ENCODE measurements at regions not wholly inside any gene's neighbourhood (a gene's known extent, or its start where the extent isn't known, plus 50 kb on each side); places are given as distances from the start of the nearest gene placed in this dataset.

DNA sequence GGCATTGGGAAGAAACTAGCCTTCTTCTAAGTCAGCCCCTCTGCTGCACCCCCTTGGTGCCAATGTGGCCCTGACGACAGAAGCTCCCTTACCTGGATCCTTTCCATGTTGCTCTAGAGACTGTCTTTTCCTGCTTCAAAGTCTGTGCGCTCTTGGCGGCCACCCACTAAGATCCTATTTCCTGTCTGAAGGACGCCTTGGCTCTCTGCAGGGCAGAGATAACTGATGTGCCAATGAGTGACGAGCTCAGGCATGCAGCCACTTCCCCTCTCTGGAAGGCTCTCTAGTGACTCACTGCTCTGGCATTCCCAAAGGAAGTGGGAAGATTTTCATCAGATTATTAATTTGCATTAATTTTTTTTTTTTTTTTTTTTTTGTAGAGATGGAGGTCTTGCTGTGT lies 273.5 kb downstream of the CDH20 start (continued):
- TF ChIP-seq RXRA (IDR thresholded peaks at IDR 0.05; ENCODE audit: borderline replicate concordance, low read depth) (peak; percentile 63; the same call in 1 of the 2 replicates), FOXJ3 (CRISPR knock-in tag; IDR thresholded peaks at IDR 0.05) (no peak), TEAD4 (IDR thresholded peaks at IDR 0.05; ENCODE audit: borderline replicate concordance, insufficient read depth) (peak; percentile 81; the same call in 1 of the 2 replicates), FOXM1 (IDR thresholded peaks at IDR 0.05; ENCODE audit: low read depth) (peak; percentile 85; the same call in 1 of the 2 replicates), NFIC (IDR thresholded peaks at IDR 0.05; ENCODE audit: borderline replicate concordance) (peak; percentile 91), RCOR1 (IDR thresholded peaks at IDR 0.05; ENCODE audit: low read length) (no peak), GATA2 (CRISPR knock-in tag; IDR thresholded peaks at IDR 0.05) (no peak), TCF12 (IDR thresholded peaks at IDR 0.05) (peak; percentile 72), TAF1 (IDR thresholded peaks at IDR 0.05; ENCODE audit: borderline replicate concordance, low read depth, low read length) (no peak; the same call in 1 of the 2 replicates), SIN3A (IDR thresholded peaks at IDR 0.05; ENCODE audit: borderline replicate concordance, low read depth, low read length) (peak; percentile 58; the same call in 1 of the 2 replicates), RAD21 (IDR thresholded peaks at IDR 0.05; ENCODE audit: low read length) (no peak), POLR2AphosphoS5 (IDR thresholded peaks at IDR 0.05; ENCODE audit: low read depth, low read length) (no peak; the same call in 1 of the 2 replicates), GABPA (IDR thresholded peaks at IDR 0.05; ENCODE audit: low read depth) (peak; percentile 36; the same call in 1 of the 2 replicates), FOSL2 (IDR thresholded peaks at IDR 0.05; ENCODE audit: borderline replicate concordance, low read depth) (peak; percentile 84), YY1 (IDR thresholded peaks at IDR 0.05; ENCODE audit: low read depth) (no peak), EZH2phosphoT487 (IDR thresholded peaks at IDR 0.05; ENCODE audit: borderline replicate concordance, low read depth) (no peak)
- TF ChIP-seq, protein P1, sequence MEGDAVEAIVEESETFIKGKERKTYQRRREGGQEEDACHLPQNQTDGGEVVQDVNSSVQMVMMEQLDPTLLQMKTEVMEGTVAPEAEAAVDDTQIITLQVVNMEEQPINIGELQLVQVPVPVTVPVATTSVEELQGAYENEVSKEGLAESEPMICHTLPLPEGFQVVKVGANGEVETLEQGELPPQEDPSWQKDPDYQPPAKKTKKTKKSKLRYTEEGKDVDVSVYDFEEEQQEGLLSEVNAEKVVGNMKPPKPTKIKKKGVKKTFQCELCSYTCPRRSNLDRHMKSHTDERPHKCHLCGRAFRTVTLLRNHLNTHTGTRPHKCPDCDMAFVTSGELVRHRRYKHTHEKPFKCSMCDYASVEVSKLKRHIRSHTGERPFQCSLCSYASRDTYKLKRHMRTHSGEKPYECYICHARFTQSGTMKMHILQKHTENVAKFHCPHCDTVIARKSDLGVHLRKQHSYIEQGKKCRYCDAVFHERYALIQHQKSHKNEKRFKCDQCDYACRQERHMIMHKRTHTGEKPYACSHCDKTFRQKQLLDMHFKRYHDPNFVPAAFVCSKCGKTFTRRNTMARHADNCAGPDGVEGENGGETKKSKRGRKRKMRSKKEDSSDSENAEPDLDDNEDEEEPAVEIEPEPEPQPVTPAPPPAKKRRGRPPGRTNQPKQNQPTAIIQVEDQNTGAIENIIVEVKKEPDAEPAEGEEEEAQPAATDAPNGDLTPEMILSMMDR (IDR thresholded peaks at IDR 0.05): no peak
- TF ChIP-seq, protein P2, sequence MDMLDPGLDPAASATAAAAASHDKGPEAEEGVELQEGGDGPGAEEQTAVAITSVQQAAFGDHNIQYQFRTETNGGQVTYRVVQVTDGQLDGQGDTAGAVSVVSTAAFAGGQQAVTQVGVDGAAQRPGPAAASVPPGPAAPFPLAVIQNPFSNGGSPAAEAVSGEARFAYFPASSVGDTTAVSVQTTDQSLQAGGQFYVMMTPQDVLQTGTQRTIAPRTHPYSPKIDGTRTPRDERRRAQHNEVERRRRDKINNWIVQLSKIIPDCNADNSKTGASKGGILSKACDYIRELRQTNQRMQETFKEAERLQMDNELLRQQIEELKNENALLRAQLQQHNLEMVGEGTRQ (IDR thresholded peaks at IDR 0.05; ENCODE audit: borderline replicate concordance, low read depth, low read length): no peak
- TF ChIP-seq, protein P3, sequence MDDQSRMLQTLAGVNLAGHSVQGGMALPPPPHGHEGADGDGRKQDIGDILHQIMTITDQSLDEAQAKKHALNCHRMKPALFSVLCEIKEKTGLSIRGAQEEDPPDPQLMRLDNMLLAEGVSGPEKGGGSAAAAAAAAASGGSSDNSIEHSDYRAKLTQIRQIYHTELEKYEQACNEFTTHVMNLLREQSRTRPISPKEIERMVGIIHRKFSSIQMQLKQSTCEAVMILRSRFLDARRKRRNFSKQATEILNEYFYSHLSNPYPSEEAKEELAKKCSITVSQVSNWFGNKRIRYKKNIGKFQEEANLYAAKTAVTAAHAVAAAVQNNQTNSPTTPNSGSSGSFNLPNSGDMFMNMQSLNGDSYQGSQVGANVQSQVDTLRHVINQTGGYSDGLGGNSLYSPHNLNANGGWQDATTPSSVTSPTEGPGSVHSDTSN (IDR thresholded peaks at IDR 0.05): peak; percentile 85

Data from SK-N-SH (cell line).